ENCODE measurements at regions not wholly inside any gene's neighbourhood (a gene's known extent, or its start where the extent isn't known, plus 50 kb on each side); places are given as distances from the start of the nearest gene placed in this dataset.

- no peak overlapping the region for H2AFZ ChIP-seq (ENCODE audit: low read depth, low read length)
- no peaks in the 10 kb centered on the region for H3K9me1 ChIP-seq (ENCODE audit: control insufficient read depth, insufficient read depth, low read length)
- DNase-seq (ENCODE audit: extremely low read depth in 1 of 4, low spot score in 3 of 4) (peak in 1 of 4 experiments; percentile 8), FAIRE-seq (no peak), ATAC-seq (peak; percentile 75)
- H3K9ac ChIP-seq (ENCODE audit: insufficient read depth in 1 of 2, low read depth in 2 of 2, low read length in 2 of 2): no peak overlapping the region
- WGBS (ENCODE audit: insufficient coverage, low coverage, missing lambda C conversion rate): 1% methylated on average over 5 of the region's 5 CpGs
- peaks cover 9 to 23% of the 10 kb centered on the region in 2 experiments for H3K27me3 ChIP-seq (ENCODE audit: control insufficient read depth in 2 of 2, insufficient read depth in 2 of 2, low read length in 2 of 2)
- no peaks in the 10 kb centered on the region for H3K4me1 ChIP-seq (replicated peaks in 1 of 2; ENCODE audit: control insufficient read depth in 2 of 2, insufficient read depth in 2 of 2, low read length in 2 of 2)
- intact Hi-C loops (cut with micrococcal nuclease): no loop called here
- H3K79me2 ChIP-seq (ENCODE audit: control insufficient read depth, insufficient read depth, low read length): no peaks in the 10 kb centered on the region
- peak; percentile 50; the same call in 1 of the 2 replicates for TF ChIP-seq NFE2 (IDR thresholded peaks at IDR 0.05; ENCODE audit: low read depth)
- TF ChIP-seq KDM2B (CRISPR knock-in tag; IDR thresholded peaks at IDR 0.05): no peak
- no peaks in the 10 kb centered on the region for H4K20me1 ChIP-seq (replicated peaks; ENCODE audit: control insufficient read depth, insufficient read depth, low read length)
- H3K4me3 ChIP-seq: no peak overlapping the region
- no peak overlapping the region for H3K4me2 ChIP-seq (ENCODE audit: insufficient read depth, low read length)
- H3K9me3 ChIP-seq (replicated peaks; ENCODE audit: control insufficient read depth, insufficient read depth, low read depth, low read length): no peaks in the 10 kb centered on the region
- no TSS peak for BruUV-seq (replicated peaks)
- no peak overlapping the region for H3K27ac ChIP-seq (ENCODE audit: extremely low read depth, low read depth, low read length)
- in situ Hi-C loops (cut with MboI): no loop called here
- ChIA-PET POLR2A (interaction anchor here (0.7 kb wide), 1 partner anchor 10 kb away, joined by 5 read pairs; no protein-coding TSS in a partner anchor), CTCF (ENCODE audit: low intra/inter-chr PET ratio) (no interaction called here)
- no peaks in the 10 kb centered on the region for H3K36me3 ChIP-seq (ENCODE audit: control insufficient read depth, insufficient read depth, low read length)
Observed at GRCh38 chr6:138036111-138036510, 71.1 kb downstream of the PERP start.

GRCh38 chr6:138037009-138037504 is 70.2 kb downstream of the PERP start:
- Histone ChIP-seq H2AFZ (ENCODE audit: low read depth, low read length) (no peak overlapping the region), H3K9me3 (replicated peaks; ENCODE audit: control insufficient read depth, insufficient read depth, low read depth, low read length) (no peaks in the 10 kb centered on the region), H3K79me2 (ENCODE audit: control insufficient read depth, insufficient read depth, low read length) (no peaks in the 10 kb centered on the region), H3K9ac (ENCODE audit: insufficient read depth in 1 of 2, low read depth in 2 of 2, low read length in 2 of 2) (no peak overlapping the region), H3K4me3 (no peak overlapping the region), H3K27ac (ENCODE audit: extremely low read depth, low read depth, low read length) (no peak overlapping the region), H4K20me1 (replicated peaks; ENCODE audit: control insufficient read depth, insufficient read depth, low read length) (no peaks in the 10 kb centered on the region), H3K36me3 (ENCODE audit: control insufficient read depth, insufficient read depth, low read length) (no peaks in the 10 kb centered on the region), H3K9me1 (ENCODE audit: control insufficient read depth, insufficient read depth, low read length) (no peaks in the 10 kb centered on the region), H3K27me3 (ENCODE audit: control insufficient read depth in 2 of 2, insufficient read depth in 2 of 2, low read length in 2 of 2) (peaks cover 4 to 23% of the 10 kb centered on the region in 2 experiments), H3K4me1 (replicated peaks in 1 of 2; ENCODE audit: control insufficient read depth in 2 of 2, insufficient read depth in 2 of 2, low read length in 2 of 2) (no peaks in the 10 kb centered on the region), H3K4me2 (ENCODE audit: insufficient read depth, low read length) (no peak overlapping the region)
- no peak for FAIRE-seq
- no peak for ATAC-seq
- no TSS peak for BruUV-seq (replicated peaks)
- in situ Hi-C loops (cut with MboI) (no loop called here), intact Hi-C loops (cut with micrococcal nuclease) (no loop called here)
- 0% methylated on average over 4 of the region's 4 CpGs for WGBS (ENCODE audit: insufficient coverage, low coverage, missing lambda C conversion rate)
- POLR2A ChIA-PET: interaction anchor here (0.5 to 0.8 kb wide), 3 partner anchors 11 to 904 kb away, joined by 3 to 5 read pairs (median 4); no protein-coding TSS in a partner anchor
- no peak for DNase-seq (ENCODE audit: extremely low read depth in 1 of 4, low spot score in 3 of 4)
- CTCF ChIA-PET (ENCODE audit: low intra/inter-chr PET ratio): no interaction called here
- TF ChIP-seq ZNF583 (CRISPR knock-in tag; IDR thresholded peaks at IDR 0.05) (no peak), ATF1 (CRISPR knock-in tag; IDR thresholded peaks at IDR 0.05) (no peak), ATF1 (tag; IDR thresholded peaks at IDR 0.05) (no peak), ZBTB40 (IDR thresholded peaks at IDR 0.05) (no peak), ZBTB40 (CRISPR knock-in tag; IDR thresholded peaks at IDR 0.05) (no peak), ARNT (IDR thresholded peaks at IDR 0.05) (no peak), LCOR (CRISPR knock-in tag; IDR thresholded peaks at IDR 0.05) (no peak)

Data from K562 (cell line).